HG02642 (cell line): ENCODE measurements at regions not wholly inside any gene's neighbourhood (a gene's known extent, or its start where the extent isn't known, plus 50 kb on each side); places are given as distances from the start of the nearest gene placed in this dataset.

Source experiments
- ATAC-seq: cut with Tn5 transposase; IDR thresholded peaks from one replicate; pipeline ENCODE4 v1.9.1; 2021; ENCODE audit warnings: mild to moderate bottlenecking; ENCODE audit not compliant: unreplicated experiment, poor library complexity

- ATAC-seq: no peak
Measured at GRCh38 chr3:67901681-67902080, 247.3 kb upstream of the SUCLG2 start.

- ATAC-seq: no peak
Measured at GRCh38 chr3:67898916-67899315, 244.5 kb upstream of the SUCLG2 start.

GRCh38 chr3:67897351-67898336, 243.2 kb upstream of the SUCLG2 start:
- no peak for ATAC-seq

GRCh38 chr3:67896130-67896529, 241.7 kb upstream of the SUCLG2 start:
- no peak for ATAC-seq

GRCh38 chr3:67894510-67894909, 240.1 kb upstream of the SUCLG2 start:
- ATAC-seq: no peak

GRCh38 chr3:67884345-67884744, 229.9 kb upstream of the SUCLG2 start:
- ATAC-seq: no peak

- no peak for ATAC-seq
Measured at GRCh38 chr3:67883766-67884165, 229.4 kb upstream of the SUCLG2 start.

GRCh38 chr3:67882981-67883380, 228.6 kb upstream of the SUCLG2 start:
- no peak for ATAC-seq

GRCh38 chr3:67876261-67876660, 221.8 kb upstream of the SUCLG2 start:
- no peak for ATAC-seq

- ATAC-seq: no peak
Measured at GRCh38 chr3:67875858-67876257, 221.4 kb upstream of the SUCLG2 start.

GRCh38 chr3:67875338-67875737, 220.9 kb upstream of the SUCLG2 start:
- no peak for ATAC-seq

GRCh38 chr3:67870477-67870876, 216.1 kb upstream of the SUCLG2 start:
- no peak for ATAC-seq

GRCh38 chr3:67866571-67866970, 212.2 kb upstream of the SUCLG2 start:
- no peak for ATAC-seq

GRCh38 chr3:67864587-67865183, 210.3 kb upstream of the SUCLG2 start:
- ATAC-seq: no peak

- ATAC-seq: no peak
Measured at GRCh38 chr3:67863869-67864268, 209.5 kb upstream of the SUCLG2 start.

- ATAC-seq: no peak
Measured at GRCh38 chr3:67860429-67860828, 206.0 kb upstream of the SUCLG2 start.

GRCh38 chr3:67858492-67858891, 204.1 kb upstream of the SUCLG2 start:
- no peak for ATAC-seq

- ATAC-seq: no peak
Measured at GRCh38 chr3:67856718-67857117, 202.3 kb upstream of the SUCLG2 start.

GRCh38 chr3:67854663-67855062, 200.3 kb upstream of the SUCLG2 start:
- ATAC-seq: no peak

GRCh38 chr3:67853520-67853919, 199.1 kb upstream of the SUCLG2 start:
- no peak for ATAC-seq

GRCh38 chr3:67848299-67848698, 193.9 kb upstream of the SUCLG2 start:
- ATAC-seq: no peak

GRCh38 chr3:67846166-67846565, 191.8 kb upstream of the SUCLG2 start:
- ATAC-seq: no peak
